GM18498 (cell line): ENCODE measurements at regions not wholly inside any gene's neighbourhood (a gene's known extent, or its start where the extent isn't known, plus 50 kb on each side); places are given as distances from the start of the nearest gene placed in this dataset.

Experiments used
- ATAC-seq: cut with Tn5 transposase; IDR thresholded peaks from one replicate; pipeline ENCODE4 v1.9.1; 2021; ENCODE audit warnings: mild to moderate bottlenecking, moderate library complexity; ENCODE audit not compliant: unreplicated experiment

DNA sequence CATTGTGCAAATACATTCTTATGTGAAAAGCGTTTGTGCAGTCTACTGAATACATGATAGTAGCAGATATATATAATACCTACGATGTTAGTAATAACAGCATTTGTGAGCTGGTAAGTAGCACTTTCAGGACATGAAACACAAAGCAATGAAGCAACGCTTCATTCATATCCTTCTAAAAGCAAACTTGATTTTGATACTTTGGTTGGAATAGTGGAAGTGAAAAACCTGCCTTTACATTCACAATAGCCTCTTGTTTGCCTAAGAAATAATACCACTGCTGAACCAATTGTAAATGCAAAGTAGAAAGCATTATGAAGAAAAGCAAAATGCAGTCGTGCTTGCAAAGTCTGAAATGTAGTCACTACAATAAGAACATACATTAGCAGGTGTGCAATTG, 926.3 kb downstream of the FSTL5 start:
- no peak for ATAC-seq

DNA sequence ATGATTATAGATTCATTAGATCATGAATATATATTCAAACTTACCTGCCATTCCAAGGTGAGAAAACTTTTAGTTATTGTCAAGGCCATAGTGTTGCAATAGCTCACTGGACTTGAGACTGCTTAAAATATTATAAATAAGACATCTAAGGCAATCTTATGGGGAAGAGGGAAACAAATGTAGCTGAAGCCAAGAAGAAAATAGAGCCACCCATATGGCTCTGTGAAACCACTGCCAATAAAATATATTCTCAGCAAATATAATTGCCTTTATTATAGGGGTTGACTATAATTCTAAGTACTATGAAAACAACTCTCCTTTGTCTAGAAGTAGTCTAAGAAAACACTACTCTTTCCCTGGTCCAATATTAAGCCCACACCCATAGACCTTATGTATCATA, 938.5 kb downstream of the FSTL5 start:
- no peak for ATAC-seq

DNA sequence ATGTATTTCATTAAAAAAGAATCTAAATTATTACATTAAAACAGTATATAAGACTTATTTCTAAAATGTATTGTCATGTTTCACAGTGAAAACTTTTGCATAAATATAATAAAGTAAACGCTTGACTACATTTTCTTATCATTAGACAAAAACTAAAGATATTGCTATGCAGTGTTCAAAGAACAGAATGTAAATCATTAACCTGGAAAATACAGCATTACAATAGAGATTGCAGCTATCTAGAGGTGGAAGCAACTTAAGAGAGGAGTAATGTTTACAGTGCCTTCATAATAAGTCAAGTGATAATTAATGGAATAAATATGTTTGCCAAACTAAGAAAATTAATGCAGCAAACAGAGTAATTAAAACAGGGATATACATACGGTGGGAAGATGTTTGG, 940.9 kb downstream of the FSTL5 start:
- ATAC-seq = no peak

DNA sequence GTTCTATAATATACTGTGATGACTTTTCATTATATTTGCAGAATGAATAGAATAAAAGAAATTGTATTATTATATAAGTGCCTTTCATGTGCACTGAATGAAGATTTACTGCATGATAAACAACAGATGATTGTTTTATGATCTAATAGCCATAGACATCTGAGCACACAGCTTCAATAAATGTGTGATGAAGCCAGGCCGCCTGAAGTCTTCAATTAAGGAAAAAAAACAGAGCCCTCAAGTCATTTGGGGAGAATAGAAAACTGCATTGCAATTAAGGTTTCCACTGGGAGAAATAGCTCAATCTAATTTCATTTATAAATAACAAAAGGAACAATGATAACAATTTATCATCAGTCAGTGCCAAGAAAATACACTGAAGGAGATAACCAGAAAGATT, 955.2 kb downstream of the FSTL5 start:
- ATAC-seq = no peak

DNA sequence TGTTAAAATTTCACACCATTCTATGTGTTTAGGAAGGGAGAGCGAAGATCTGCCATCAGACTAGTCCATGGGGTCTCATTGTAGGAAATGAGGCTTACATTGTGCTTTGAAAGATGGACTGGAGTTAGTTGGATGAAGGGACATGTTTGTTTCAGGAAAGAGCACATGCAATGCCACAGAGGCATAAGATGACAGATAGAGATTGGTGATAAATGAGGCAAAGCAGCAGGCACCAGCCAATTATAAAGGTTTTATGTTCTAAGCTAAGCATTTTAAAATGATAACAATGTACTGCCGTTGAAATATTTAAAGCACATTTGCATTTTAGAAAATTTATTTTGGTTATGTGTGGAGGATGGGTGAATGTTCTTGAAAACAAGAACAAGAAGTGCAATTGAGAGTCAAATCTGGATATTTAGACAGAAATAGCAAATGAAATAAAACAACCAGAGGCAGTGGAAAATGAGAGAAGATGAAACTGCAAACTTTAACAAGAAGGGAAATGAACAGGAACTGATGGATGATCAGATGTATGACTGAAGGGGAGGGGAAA, 957.2 kb downstream of the FSTL5 start:
- no peak for ATAC-seq

DNA sequence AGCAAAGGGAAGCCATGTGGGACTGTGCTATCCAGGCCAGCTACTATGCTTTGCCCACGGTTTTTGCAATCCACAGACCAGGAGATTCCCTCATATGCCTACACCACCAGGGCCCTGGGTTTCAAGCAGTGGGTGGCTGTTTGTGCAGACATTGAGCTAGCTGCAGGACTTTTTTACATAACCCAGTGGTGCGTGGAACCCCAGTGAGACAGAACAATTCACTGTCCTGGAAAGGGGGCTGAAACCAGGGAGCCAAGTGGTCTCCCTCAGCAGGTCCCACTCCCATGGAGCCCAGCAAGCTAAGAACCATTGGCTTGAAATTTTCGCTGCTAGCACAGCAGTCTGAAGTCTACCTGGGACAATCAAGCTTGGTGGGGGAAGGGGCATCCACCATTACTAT, 959.9 kb downstream of the FSTL5 start:
- ATAC-seq = no peak

DNA sequence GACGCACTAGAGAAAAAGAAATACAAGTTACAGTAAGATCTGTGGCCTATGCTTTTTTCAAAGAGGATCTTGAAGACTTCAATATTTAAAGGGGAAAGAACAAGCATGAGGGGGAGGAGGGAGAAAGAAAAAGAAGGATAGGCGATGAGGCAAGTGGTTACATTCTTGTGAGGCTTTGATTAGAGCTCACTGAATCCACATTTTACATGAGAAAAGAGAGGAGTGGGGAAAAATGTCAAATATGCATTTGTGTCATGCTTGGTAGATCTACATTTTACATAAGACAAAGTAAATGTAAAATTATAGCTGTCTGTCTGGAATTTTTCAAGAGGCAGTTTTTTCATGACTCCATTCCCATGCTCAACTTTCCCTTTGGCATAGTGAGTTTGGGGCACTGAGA, 965.9 kb downstream of the FSTL5 start:
- ATAC-seq = no peak

DNA sequence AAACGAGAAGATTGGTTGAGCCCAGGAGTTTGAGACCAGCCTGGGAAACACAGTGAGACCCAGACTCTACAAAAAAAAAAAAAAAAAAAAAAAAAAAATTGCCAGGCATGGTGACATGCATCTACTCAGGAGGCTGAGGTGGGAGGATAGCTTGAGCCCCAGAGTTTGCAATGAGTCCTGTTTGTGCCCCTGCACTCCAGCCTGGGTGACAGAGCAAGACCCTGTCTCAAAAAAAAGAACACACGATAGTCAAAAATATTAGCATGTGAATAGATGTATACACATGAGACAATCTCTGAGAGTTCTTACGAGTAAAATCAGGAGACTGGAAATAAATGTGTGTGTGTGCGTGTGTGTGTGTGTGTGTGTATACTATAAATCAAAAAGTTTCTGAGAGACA, 966.3 kb downstream of the FSTL5 start:
- ATAC-seq = no peak

DNA sequence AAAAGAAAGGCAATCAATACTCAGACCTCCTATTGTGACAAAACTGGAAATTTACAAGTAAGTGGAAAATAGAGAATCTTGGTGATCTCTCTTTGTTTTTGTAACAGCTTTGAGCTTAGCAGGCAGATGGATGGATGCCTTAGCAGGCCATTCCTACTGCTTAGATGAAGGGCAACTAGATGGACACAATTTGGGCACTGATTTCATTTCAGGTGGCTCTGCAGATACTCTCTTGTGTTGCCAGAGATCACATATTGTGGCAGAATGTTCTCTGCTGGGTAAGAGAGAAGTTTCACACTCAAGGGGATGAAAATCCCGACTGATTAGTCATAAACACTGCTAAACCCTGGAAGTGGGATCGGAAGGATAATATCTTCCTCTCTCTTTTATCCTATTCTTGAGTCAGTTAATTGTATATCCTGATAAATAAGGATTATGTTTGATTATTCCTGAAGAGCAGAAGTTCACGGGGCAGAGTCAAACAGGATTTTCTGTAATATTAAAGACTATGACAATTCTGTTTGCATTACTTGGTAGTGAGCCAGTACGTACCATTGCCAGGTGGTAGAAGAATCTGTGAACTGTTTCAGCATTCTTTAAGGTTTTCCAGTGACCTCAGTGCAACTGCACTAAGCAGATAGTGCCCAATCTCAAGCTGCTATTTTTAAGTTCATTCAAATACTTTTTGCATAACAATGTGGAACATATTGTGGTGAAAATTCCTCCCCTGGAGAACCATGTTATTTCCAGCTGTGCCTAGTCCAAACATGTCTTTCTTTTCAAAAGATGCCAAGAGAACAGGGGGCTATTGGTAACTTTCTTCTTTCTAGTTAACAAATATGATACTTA, 974.3 kb downstream of the FSTL5 start:
- ATAC-seq = no peak

DNA sequence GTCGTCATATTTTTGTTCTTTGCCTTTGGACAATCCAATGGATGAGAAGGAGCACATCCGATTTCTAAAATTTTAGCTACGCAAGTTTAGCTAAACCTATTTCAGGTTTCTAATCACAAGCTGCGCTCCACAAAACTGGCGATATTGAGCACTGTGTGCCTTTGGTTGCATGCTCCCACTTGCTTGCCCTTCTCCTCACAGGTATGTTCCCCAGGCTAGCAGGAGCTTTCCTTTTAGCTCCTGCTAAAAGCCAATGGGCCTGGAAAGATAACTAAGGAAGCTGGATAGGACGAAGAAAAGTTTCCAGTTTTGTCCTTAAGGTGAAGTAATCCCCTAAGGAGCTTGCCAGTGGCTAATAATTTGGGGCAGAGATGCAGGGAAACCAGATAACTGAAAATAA, 975.2 kb downstream of the FSTL5 start:
- ATAC-seq = no peak

DNA sequence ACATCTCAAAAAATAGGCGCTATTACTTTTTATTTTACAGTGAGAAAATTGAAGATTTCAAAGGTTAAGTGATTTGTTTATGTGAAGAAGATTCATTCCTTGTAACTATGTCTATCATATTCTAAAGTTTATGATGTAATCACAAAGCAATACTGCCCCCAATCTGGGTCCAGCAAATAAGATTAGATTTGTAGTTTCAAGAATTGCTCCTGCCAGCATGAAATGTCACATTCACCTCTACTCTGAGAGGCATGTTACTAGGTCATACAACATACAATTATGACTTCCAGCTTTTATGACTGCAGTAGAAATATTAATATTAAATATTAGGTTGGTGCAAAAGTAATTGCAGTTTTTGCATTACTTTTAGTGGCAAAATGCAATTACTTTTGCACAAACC, 976.2 kb downstream of the FSTL5 start:
- ATAC-seq = no peak

DNA sequence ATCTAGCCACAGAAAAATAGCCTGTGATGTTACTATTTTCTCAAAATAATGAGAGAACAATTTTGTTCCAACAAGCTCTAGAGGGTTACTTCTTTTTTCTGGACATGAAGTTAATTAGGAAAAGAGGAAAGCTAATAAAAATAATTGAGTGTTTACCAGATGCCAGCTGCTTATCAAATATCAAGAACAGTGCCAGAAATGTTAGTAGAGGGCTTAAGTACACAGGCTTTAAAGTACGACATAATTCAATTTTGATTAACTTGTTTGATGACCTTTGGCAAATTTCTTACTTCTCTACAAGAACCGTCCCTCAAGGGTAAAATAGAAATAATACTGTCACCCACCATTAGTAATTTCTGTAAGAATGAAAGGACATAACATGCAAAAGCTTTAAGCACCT, 977.0 kb downstream of the FSTL5 start:
- ATAC-seq = no peak

DNA sequence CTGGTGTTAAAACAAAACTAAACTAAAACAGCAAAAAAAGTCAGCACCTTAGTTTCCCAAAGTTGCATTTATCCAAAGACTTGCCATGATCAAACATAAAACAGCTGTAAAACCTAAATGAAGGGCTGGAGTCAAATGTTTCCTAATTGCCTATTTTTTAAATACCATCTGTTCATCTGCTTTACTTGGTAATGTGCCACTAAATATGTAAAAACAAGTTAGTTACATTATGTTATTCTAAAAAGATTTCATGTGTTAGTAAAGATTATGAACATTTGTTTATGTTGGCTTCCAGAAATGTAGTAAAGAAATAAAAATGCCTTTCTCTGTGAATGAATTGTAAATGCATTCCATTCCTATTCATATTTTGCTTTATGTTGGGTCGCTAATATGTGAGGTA, 977.8 kb downstream of the FSTL5 start:
- no peak for ATAC-seq

DNA sequence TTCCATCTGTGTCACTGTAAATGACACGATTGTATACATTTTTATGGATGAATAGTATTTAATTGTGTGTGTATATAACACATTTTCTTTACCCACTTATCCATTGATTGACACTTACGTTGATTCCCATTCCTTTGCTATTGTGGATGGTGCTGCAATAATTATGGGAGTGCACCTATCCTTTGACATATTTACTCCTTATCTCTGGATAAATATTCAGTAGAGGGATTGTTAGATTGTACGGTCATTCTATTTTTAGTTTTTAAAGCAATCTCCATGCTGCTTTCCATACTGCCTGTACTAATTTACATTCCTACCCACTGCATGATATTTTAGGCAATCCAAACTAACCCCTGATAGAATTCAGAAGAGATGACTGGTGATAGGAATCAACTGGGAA, 980.1 kb downstream of the FSTL5 start:
- no peak for ATAC-seq

DNA sequence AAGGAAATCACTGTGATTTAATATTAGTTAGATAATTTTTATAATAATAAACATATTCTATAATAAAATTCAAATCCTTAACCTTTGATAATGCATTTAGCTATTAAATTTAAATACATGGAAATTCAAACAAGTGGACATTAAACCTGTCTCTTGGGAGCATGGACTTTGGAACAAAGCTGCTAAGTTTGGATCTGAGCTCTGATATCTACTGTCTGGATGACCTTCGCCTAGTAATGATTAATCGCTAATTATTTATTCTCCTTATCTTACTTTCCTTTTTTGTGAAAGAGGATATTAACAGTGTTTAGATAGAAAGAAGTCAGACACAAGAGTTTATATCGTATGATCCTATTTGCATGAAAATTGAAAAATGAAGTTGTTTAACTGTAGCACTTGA, 980.9 kb downstream of the FSTL5 start:
- ATAC-seq = no peak

DNA sequence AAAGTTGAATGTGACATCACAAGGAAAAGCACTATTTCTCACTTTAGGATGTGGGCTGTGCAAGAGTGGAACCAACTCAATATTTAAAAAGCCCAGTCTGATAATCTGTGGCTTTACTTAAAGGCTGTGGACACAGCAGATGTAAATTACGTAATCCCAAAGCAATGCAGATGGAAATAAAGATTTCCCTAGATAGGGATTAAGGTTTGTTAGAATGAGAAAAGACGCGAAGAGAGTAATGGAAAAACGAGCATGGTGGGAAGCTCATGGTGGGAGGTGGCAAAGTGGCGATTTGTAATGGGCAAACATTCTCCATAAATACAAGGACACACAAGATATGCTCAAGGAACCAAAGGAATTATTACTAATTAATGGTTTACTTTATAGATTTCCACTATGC, 985.5 kb downstream of the FSTL5 start:
- ATAC-seq = no peak

DNA sequence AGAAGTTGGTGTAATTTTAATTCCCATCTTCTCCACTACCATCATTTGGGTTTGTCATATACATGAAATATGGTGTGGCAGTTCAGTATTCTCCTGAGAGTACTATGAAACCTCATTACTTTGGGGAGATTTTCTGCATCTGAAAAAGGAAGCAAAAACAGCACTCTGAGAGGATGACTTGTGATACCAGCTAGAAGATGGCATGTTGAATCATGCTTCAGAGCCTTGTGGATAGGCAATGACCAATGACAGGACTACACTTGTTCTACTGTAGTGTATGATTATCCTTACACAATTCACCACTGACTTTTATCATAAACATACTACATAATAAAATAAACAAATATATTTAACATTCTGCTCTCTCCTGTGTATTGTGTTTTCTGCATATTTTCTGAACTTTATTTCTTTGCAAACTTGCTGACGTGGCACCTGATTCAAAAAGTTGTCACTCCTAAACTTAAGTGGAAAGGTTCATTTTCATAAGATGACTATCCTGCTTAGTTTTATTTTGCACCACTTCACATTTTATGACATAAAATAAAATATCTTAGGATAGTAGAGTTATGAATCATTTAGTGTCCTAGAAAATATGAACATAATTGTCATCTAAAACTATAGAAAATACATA, 991.3 kb downstream of the FSTL5 start:
- no peak for ATAC-seq

DNA sequence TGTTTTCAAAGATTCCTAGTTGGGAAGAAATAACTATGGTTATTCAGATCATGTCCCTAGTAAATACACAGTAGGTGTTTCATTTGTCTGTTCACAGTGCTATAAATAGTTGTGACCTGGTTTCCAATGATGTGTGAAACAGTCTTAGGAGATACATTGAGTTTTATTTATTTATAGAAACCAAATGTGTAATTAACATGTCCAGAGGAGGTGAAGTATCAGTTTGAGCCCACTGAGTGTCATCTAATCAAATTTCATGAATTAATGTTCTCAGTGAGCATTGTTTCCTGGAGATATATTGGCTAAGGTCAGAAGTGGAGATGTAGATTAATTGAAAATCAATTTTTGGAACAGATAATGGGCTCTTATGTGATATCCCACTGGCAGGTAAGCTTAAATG, 996.3 kb downstream of the FSTL5 start:
- no peak for ATAC-seq

DNA sequence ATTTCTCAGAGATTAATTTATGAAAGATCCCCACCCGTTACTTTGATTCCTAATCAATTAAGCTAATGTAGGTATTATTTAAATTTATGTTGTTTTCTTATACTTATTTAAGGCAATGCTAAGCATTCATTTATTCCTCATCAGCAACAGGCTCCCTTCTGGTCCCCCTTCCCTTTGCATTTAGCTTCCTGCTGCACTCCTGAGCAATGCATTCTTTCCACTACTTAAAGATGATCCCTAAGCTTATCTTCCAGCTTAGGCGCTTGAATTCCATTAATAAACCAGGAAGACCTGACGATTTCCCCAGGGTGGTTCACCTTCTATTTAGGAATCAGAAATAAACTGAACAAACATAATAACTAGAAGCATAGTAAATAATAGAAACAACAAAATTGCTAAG, 1003.1 kb downstream of the FSTL5 start:
- no peak for ATAC-seq

DNA sequence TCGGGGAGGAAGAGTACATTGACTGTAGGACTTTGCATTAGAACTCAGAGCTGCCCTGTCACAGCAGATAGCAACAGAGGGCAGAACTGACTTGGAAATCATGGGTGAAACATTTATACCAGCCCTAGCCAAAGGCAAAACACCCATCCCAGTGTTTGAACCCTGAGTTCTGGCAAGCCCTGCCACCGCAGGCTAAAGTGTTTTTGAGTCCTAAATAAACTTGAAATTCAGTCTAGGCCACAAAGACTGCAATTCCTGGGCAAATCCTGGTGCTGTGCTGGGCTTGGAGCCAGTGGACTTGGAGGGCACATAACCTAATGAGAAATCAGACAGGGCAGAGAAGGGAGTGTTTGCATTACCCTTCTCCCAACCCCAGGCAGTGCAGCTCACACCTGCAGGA, 1015.7 kb downstream of the FSTL5 start:
- no peak for ATAC-seq

DNA sequence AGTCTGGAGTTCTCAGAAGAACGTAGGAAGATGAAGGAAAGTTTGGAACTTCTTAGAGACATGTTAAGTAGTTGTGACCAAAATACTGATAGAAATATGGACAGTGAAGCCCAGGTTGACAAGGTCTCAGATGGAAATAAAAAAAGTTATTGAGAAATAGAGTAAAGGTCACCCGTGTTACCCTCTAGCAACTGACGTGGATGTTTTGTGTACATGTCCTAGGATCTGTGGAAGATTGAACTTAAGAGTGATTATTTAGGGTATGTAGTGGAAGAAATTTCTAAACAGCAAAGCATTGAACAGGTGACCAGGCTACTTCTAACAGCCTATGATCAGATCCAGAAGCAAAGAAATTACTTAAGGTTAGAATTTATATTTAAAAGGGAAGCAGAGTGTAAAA, 1020.4 kb downstream of the FSTL5 start:
- ATAC-seq = no peak

DNA sequence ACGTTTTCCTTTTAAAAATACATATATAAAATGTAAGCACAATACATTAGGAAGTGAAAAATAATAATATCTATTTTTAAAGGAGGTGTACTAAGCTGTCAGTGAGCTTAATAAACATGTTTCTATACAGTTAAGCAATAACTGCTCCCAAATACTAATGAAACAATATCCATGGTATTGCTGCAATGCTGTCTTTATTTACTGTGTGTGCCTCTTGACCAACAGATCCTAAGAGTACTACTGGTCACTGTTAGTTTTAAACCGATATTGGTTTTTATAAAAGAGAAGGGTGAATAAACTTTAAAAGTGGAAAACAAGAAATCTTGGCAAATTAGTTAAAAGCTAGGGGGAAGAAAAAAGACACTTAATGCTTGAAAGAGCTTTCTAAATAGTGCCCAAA, 1029.0 kb downstream of the FSTL5 start:
- no peak for ATAC-seq
